Activated gamma-delta T cell (primary cell): ENCODE measurements at regions not wholly inside any gene's neighbourhood (a gene's known extent, or its start where the extent isn't known, plus 50 kb on each side); places are given as distances from the start of the nearest gene placed in this dataset.
"Not testable (repeated sequence)": the region's sequence is repeated elsewhere in the genome, so short reads cannot be mapped to it uniquely, and the experiment has no call there.

Experiments used
- DNase-seq: peaks from one replicate; lab custom pipeline; 2025; lab: John Stamatoyannopoulos, UW

- DNase-seq = no peak
Observed at GRCh38 chrX:65879977-65880799, 159.7 kb downstream of the VSIG4 start.

DNA sequence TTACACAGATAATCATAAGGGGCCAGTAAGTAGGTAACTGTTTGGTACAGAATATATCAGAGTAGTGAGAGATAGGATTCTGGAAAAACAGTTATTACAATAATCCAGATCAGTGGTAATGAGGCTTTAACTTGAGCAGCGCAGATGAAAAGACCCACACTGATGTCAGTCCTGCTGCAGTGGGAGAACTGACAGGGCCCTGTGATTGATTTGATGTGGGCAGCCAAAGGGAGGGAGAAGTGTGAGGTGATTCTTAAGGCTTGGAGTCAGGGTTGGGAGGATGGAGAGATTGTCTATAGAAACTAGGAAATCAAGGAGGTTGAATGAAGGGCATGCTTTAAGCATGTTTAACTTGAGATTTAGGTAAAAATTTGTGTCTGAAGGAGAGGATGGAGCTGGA, 161.4 kb downstream of the VSIG4 start:
- DNase-seq = no peak

DNA sequence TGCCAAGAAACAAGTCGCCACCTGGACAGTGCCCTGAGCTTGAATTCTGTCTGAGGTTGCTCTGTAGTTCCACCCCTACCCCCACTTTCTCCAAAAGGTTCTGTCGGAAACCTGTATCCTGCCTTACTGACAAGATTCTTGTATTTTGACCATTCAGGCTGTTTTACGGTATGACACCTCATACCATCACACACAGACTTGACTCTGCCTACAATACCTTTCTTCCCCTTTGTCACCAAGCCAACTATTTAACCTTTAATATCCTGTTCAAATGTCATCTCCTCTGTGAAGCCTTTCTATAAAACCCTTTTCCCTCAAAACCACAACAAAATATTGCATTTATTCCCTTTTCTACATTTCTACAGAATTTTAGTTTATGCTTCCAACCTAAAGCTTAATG, 161.9 kb downstream of the VSIG4 start:
- DNase-seq = no peak

- not testable (repeated sequence) for DNase-seq
Observed at GRCh38 chrX:65875614-65876013, 164.3 kb downstream of the VSIG4 start.

DNA sequence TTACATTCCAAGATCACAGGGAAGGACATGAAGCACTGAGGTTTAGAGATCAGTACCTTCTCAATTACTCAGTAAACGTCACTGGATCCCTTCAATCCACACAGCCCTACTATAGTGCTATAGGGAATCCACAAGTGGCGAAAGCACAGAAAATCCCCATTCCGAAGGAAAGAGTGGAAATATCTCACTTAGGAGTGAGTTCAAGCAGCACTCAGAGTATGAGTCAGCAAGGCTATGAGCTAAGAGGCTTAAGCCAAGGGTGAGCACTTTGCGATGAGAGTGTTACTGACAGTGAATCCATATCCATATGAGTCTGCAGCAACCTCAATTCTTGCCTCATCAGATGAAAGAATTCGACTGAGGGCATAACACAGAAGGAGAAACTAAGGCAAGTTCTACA, 165.1 kb downstream of the VSIG4 start:
- no peak for DNase-seq

DNA sequence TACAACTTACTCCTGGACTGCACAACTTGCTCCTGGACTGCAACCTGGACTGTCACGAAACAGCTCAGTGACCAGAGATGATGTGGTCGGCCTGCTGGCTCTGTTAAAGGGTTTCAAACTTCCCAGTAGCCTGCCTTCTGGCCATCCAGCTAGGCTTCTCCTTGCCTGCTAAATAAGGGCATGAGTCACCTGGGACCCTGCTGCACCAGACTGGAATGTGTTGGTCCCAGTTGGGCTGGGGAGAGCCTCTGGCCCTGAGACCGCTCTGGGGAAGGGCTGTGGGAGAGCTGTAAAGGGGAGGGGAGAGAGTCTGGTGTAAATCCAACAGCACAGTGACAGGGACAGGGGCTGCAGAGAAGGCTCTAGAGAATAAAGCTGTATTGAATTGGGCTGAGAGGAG, 165.8 kb downstream of the VSIG4 start:
- peak; percentile 1 for DNase-seq

DNA sequence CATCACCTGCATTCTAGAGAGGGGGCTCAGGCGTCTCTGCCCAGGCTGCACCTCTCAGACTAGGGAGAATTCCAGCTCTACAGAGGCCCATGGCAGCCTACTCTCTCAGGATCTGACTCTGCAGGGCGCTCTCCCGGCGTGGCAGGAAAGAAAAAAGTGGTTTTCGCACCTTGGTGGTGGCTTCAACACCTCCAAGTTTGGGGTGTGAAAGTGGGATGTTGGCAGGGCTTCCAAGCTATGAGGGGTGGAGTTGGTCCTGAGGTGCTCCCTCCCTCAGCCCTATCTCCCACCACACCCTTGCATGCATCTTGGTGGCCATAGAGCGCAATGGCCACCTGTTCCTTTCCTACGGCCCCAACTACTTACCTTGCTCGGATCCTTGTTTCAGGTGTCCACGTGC, 166.5 kb downstream of the VSIG4 start:
- no peak for DNase-seq

DNA sequence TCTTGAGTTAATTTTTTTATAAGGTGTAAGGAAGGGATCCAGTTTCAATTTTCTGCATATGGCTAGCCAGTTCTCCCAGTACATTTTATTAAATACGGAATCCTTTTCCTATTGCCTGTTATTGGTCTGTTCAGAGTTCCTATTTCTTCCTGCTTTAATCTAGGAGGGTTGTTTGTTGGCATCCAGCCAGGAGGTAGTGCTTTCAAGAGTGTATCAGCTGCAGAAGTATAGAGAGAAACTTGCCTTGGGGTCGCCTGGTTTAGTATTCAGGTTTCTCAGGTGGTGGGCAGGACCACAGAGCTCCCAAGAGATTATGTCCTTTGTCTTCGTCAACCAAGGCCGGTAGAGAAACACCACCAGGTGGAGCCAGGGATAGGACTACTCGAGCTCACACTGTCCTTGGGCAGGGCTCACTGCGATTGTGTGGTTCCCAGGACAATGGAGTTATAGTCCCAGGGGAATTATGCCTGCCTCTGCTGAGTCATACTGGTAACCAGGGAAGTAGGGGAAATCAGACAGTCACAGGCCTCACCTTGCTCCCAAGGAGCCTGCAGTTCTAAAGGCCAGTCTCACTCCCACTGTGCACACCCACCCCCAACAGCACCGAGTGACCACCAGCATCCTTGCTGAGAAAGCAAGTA, 168.1 kb downstream of the VSIG4 start:
- DNase-seq = no peak

DNA sequence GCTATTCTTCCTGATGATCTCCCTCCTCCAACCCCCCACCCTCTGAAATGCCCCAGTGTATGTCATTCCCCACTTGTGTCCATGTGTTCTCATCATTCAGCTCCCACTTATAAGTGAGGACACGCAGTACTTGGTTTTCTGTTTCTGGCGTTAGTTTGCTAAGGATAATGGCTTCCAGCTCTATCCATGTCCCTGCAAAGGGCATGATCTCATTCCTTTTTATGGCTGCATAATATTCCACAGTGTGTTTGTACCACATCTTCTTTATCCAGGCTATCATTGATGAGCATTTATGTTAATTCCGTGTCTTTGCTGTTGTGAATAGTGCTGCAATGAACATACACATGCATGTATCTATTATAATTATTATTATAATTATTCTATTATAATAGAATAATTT, 169.3 kb downstream of the VSIG4 start:
- DNase-seq = not testable (repeated sequence)

- DNase-seq = no peak
Observed at GRCh38 chrX:65866773-65867172, 173.1 kb downstream of the VSIG4 start.

GRCh38 chrX:65866146-65866545, 173.7 kb downstream of the VSIG4 start:
- no peak for DNase-seq

GRCh38 chrX:65862638-65863037, 177.2 kb downstream of the VSIG4 start:
- DNase-seq = no peak

GRCh38 chrX:65859299-65859698, 180.6 kb downstream of the VSIG4 start:
- no peak for DNase-seq

DNA sequence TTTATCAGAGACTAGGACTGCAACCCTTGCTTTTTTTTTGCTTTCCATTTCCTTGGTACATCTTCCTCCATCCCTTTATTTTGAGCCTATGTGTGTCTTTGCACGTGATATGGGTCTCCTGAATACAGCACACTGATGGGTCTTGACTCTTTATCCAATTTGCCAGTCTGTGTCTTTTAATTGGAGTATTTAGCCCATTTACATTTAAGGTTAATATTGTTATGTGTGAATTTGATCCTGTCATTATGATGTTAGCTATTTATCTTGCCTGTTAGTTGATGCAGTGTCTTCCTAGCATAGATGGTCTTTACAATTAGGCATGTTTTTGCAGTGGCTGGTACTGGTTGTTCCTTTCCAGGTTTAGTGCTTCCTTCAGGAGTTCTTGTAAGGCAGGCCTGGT, 185.4 kb downstream of the VSIG4 start:
- not testable (repeated sequence) for DNase-seq

DNA sequence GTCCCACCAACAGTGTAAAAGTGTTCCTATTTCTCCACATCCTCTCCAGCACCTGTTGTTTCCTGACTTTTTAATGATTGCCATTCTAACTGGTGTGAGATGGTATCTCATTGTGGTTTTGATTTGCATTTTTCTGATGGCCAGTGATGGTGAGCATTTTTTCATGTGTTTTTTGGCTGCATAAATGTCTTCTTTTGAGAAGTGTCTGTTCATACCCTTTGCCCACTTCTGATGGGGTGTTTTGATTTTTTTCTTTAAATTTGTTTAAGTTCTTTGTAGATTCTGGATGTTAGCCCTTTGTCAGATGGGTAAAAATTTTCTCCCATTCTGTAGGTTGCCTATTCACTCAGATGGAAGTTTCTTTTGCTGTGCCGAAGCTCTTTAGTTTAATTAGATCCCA, 183.9 kb downstream of the MSN start:
- not testable (repeated sequence) for DNase-seq

GRCh38 chrX:65850821-65851220, 183.4 kb downstream of the MSN start:
- not testable (repeated sequence) for DNase-seq

GRCh38 chrX:65846974-65847373, 179.5 kb downstream of the MSN start:
- no peak for DNase-seq

DNA sequence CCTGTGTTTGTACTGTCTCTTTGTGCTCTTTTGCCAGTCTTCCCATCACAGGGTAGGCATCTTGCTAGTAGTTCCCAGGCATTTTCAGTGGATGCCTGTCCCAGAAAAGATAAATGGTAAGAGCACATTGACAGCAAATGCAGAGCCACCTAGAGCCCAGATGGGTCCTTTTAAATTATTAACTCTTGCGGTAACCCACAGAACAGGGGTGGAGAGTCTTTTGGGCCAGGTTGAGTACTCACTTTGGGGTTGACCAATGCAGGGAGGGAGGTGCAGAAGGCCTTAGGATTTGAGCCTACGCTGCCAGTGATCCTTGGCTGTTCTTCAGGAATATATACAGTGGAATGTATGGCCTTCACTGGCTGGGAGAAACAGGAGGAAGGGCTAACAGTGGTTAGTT, 173.8 kb downstream of the MSN start:
- DNase-seq = no peak

DNA sequence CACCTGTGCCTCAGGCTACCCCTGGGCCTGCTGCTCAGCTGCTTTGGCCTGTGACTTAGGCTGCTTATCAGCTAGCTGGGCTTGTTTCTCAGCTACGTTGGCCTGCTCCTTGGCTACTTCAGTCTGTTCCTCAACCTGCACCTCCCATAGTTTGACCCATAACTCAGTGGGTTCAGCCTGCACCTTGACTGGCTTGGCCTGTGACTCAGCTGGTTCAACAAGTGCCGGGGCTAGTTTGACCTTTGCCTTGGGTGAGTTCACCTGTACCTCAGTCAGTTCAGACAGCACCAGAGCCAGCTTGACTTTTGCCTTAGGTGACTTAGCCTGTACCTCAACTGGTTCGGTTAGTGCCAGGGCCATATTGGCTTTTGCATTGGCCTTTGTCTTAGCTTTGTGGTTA, 171.2 kb downstream of the MSN start:
- DNase-seq = no peak

DNA sequence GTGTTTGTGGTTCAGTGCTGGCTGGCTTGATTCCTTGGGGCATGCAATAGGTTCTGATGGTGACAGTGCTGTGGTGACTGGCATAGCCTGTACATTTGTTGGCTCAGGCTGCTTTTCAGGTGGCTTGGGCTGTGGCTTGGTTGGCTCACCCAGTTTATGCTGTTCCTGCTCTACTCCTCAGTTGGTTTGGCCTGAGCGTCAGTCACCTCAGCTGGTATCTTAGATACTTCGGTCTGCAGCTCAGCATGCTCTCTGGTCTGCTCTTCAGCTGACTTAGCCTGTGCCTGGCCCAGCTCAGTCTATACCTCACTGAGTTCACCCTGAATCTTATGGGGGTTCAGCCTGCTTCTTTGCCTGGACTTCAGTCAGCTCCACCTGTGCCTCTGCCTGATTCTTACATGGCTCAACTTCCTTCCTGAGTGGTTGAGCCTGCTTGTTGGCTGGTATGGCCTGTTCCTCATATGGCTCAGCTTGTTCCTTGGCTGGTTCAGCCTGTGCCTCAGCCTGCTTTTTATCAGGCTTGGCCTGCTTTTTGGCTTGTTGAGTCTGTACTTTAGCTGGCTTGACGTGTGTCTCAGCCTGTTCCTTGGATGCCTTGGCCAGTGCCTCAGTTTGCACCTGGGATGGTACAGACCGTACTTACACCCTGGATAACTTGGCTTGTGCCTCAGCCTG, 170.6 kb downstream of the MSN start:
- no peak for DNase-seq

DNA sequence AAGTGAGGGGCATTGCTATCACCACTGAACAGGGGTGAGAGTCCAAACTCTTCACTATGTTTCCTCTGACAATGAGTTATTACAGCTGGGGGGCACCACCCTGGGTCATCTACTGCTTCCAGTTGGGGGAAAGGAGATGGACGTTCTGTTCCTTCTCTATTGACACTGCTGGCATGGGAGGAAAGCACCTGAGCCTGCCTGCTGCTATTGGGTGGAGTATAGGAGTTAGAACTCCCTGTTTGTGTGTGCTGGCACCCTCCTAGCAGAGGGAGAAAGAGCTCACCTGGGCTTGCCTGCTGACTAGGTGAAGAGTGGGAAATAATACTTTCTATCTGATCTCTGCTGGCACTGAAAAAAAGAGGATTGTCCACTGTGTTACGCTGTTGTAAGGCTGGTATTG, 163.8 kb downstream of the MSN start:
- no peak for DNase-seq

DNA sequence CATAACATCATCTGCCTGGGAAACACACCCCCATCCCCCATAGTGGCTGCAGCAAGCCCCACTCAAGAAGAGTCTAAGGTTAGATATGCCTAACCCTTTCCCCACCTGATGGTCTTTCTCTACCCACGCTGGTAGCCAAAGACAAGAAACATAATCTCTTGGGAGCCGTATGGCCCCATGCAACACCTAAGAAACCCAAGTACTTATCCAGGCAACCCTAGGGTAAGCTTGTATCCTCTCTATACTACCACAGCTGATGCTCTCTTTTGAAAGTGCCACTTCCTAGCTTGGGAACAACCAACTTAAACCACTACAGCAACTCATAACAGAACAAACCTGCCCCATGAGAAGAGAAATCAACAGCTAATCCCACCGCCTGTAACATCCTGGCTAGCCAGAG, 161.1 kb downstream of the MSN start:
- no peak for DNase-seq

DNA sequence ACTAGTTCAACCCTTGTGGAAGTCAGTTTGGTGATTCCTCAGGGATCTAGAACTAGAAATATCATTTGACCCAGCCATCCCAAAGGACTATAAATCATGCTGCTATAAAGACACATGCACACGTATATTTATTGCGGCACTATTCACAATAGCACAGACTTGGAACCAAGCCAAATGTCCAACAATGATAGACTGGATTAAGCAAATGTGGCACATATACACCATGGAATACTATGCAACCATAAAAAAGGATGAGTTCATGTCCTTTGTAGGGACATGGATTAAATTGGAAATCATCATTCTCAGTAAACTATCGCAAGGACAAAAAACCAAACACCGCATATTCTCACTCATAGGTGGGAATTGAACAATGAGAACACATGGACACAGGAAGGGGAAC, 157.8 kb downstream of the MSN start:
- not testable (repeated sequence) for DNase-seq
